Fibroblast of pulmonary artery (primary cell): ENCODE measurements at regions not wholly inside any gene's neighbourhood (a gene's known extent, or its start where the extent isn't known, plus 50 kb on each side); places are given as distances from the start of the nearest gene placed in this dataset.

Experiments
- DNase-seq: peaks from one replicate; pipeline ENCODE4 v3.0.0-alpha.2; 2010; ENCODE audit warnings: low read depth
- H3K4me3 ChIP-seq: replicated peaks from 2 replicates; pipeline ENCODE4 v1.5.1; 2011; ENCODE audit warnings: low read depth, mild to moderate bottlenecking, control low read depth, low read length, moderate library complexity
- CTCF ChIP-seq: IDR thresholded peaks from 2 replicates; pipeline ENCODE4 v1.5.1; 2011; ENCODE audit warnings: mild to moderate bottlenecking, control low read depth, low read length, inconsistent platforms; ENCODE audit errors: missing control alignments

GRCh38 chr4:125843947-125844346, 529.2 kb downstream of the FAT4 start:
- no peak for TF ChIP-seq CTCF
- H3K4me3 ChIP-seq: no peak overlapping the region
- DNase-seq: peak; percentile 25

- DNase-seq: no peak
- no peak overlapping the region for H3K4me3 ChIP-seq
- TF ChIP-seq CTCF: no peak
Measured at GRCh38 chr4:125847518-125847917, 532.8 kb downstream of the FAT4 start.

- no peak overlapping the region for H3K4me3 ChIP-seq
- DNase-seq: peak; percentile 61
- TF ChIP-seq CTCF: no peak
Measured at GRCh38 chr4:125849869-125850268, 535.1 kb downstream of the FAT4 start.

GRCh38 chr4:125891597-125892258, 577.0 kb downstream of the FAT4 start:
- peak; percentile 51 for DNase-seq
- TF ChIP-seq CTCF: no peak
- no peak overlapping the region for H3K4me3 ChIP-seq

- no peak for DNase-seq
- no peak for TF ChIP-seq CTCF
- no peak overlapping the region for H3K4me3 ChIP-seq
Measured at GRCh38 chr4:125904802-125905201, 590.0 kb downstream of the FAT4 start.

- TF ChIP-seq CTCF: no peak
- no peak overlapping the region for H3K4me3 ChIP-seq
- DNase-seq: no peak
Measured at GRCh38 chr4:125911058-125911457, 596.3 kb downstream of the FAT4 start.

GRCh38 chr4:125911481-125911880, 596.7 kb downstream of the FAT4 start:
- H3K4me3 ChIP-seq: no peak overlapping the region
- TF ChIP-seq CTCF: no peak
- no peak for DNase-seq
